ENCODE measurements at regions not wholly inside any gene's neighbourhood (a gene's known extent, or its start where the extent isn't known, plus 50 kb on each side); places are given as distances from the start of the nearest gene placed in this dataset.

DNA sequence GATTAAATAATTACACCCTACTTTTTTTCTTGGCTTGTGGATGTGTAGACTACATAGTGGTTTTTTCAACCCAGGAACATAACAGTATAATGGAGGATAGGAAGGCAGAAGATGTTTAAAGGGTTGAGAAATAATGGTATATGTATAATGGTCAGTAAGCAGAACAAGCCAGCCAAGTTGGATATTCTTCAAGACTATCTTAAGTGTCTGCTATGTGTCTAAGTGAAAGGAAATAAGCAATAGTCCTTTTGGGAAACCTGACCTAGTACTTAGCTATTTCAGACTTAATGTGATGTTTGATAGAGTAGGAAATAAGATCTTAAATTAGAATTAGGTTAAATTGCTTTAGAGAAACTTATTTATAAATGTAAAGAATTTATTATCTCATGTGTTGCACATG lies 85.7 kb downstream of the PTPDC1 start:
- no peak for TF ChIP-seq POLR2AphosphoS5 (IDR thresholded peaks at IDR 0.05; ENCODE audit: borderline replicate concordance, low read depth, low read length)
- TF ChIP-seq EZH2 (IDR thresholded peaks at IDR 0.05) = no peak
- no peak for TF ChIP-seq FOXP2 (optimal IDR thresholded peaks at IDR 0.05; ENCODE audit: control extremely low read depth, extremely low read length, insufficient read depth)
